ENCODE measurements at regions not wholly inside any gene's neighbourhood (a gene's known extent, or its start where the extent isn't known, plus 50 kb on each side); places are given as distances from the start of the nearest gene placed in this dataset.
A peak's percentile ranks its signal among the peaks of the same experiment; 100 is the strongest.

DNA sequence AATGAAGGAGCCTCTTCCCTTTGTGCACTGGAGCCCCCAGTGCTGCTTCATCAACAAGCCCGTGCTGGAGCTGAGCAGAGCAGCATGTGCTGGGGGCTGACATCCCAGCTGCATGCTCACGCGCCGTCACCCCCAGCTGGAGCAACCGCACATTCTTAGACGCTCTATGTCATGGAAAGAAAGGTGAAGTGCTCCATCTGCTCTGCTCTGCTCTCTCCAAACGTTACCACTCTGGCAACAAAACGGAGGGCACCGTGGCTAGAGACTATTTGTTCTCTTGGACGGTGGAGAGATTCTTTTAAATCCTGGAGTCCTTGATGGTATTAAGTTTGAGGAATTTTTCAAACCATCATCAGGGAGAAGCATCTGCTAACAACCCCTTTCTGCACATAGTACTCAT is 208.4 kb downstream of the C12orf75 start:
- no peak for DNase-seq

DNA sequence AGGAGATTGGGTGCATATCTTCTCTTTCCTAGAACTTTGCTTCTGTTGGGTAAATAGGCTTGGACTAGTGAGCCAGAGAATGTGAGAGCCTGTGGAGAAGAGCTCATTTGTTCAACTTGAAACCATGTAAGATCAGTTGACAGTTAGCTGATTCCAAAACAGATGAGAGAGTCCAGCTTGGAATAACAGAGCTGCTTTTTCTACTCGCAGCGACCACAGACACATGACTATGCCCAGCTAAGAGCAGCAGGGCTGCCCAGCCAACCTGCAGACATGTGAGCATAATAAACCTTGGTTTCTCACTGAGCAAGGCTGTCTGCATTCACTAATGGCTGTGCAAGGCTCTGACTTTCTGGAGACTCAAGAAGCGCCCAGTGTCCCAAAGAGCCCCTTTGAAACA is 209.2 kb downstream of the C12orf75 start:
- no peak for DNase-seq

DNA sequence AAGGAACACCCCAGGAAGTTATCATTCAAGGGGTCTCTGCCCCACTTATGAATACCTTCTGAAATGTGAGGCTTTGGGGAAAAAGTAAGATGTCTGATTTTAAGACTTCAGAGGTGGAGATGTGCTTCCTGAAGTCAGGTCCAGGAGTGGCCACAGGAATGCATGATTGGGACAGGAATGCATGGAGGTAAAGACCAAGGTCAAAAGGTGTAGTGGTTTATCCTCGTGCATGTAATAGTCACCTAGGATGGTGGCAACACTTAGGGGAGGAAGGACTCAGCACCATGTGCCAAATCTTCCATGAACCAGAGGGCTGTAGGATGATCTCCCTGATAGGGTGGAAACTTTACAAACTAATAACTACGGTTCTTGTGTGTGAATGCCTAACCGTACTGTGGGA is 217.3 kb downstream of the C12orf75 start:
- DNase-seq, result no peak

DNA sequence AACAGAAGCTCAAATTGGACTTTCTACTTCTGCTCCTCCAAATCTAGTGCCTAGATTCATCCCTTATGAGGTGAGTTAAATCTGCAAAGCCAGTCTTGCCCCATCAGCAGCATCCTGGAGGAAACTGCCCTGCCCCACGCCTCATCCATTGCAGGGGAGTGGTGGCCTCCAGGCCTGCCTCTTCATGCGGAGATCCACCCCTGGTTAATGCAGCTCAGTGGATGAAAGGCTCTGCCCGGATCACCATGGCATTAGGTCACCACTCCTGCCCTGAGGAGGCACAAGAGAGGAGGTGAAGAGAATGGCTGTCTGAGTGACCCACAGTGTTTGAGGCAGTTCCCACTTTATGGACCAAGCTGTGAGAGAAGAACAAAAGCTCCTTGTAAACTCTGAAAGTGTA is 218.1 kb downstream of the C12orf75 start:
- DNase-seq, result no peak

DNA sequence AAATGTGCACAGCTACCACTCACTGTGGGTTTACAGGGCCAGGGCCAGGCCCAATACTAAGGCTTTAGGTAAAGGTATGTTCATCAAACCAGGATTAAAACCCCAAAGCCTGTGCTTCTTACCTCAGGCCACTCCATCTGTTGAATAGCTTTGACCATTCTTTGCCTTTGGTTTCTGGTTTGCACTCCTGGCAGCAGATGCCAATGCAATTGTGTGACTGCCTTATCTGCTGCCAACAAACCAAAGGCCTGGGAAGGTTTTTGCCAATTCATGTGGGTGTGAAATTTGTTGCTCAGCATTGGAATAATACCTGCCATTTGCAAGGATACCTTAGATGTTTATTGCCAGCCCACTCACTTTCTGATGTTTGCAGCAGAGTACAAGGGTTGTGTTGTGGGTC is 221.6 kb downstream of the C12orf75 start:
- DNase-seq, result no peak

DNA sequence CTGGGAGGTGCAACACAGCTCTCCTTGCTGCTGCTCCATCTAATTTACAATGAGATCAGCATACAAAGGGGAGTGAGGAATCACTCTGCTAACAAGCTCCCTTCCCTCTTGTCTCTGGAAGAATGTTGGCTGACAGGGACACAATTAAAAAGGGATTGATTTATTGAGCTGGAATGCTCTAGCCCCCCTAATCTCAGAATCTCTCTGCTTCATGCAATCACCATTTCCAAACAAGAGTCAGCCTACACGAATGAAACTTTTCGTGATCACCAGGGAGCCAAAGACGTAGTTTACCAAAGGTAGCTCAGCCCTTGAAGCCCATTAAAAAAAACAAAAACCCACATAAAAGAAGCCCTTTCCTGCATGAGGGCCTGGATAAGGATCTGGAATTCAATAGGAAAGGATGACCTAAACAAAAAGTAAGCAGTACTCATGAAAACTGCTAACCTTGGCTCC is 223.8 kb downstream of the C12orf75 start:
- no peak for DNase-seq

DNA sequence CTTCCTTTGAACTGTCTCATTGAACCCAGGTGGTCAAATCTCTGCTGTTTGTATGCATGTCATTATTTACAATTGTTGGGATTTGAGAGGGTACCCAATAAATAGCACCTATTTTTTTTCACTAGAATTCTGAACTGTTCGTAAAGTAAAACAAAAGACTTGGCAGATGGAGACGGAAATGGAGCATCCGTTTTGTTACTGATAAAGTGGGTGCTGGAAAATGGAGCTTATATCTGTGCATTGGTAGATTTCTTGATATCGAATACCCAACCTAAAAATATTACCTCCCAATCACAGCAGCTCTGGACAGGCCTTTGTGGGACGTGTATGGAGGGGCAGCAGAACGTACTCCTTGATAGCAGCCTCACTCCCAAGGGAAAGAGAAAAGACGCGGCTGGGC is 224.4 kb downstream of the C12orf75 start:
- no peak for DNase-seq

DNA sequence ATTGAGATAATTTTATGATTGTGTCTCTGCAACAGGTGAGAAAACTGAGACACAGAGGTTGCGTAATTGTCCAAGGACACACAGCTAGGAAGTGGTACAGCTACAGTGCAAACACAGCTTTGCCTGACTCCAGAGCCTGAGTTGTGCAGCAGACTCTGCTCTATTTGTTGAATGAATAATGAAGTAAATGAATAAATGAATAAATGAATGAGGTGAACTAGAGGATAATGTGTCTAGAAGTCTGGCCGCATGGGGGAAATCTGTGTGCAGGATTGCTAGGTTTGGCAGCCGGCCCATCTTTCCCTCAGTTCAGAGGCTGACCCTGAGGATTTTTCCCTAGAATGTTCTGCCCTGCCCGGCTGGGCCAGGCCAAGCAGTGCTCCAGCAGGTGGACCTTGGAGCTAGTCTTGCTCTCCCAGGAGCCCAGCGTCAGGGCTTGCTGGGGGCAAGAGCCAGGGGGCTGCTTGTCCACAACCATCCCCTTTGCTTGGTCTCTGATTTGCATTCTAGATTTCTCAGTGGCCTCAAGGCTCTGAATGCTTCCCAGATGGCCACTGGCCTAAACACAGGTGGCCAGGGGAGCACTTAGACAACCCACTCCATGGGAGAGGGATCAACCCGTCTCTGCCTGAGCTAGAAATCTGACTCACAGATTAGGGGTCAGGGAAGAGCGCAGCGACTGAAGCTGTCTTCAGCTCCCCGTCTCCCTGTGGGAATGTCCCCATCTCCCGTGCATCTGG is 225.2 kb downstream of the C12orf75 start:
- DNase-seq, result no peak

DNA sequence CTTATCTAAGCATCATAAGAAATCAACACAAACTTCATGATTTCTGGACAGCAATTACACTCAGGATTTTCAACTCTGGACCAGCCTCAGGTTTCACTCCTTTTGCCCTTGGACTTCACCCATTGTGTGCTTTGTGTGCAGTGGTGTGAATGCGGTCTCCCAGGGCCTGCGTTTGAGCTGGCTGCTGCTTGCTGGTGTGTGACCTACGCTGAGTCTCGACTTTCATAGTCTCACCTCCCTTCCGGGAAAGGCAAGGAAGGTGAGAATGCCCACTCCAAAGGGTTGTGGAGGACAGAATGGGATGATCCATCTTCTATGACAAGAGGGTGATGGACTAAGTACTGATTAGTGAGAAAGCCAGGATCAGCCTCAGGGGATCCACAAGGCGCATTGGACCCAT is 228.8 kb downstream of the C12orf75 start:
- no peak for DNase-seq

DNA sequence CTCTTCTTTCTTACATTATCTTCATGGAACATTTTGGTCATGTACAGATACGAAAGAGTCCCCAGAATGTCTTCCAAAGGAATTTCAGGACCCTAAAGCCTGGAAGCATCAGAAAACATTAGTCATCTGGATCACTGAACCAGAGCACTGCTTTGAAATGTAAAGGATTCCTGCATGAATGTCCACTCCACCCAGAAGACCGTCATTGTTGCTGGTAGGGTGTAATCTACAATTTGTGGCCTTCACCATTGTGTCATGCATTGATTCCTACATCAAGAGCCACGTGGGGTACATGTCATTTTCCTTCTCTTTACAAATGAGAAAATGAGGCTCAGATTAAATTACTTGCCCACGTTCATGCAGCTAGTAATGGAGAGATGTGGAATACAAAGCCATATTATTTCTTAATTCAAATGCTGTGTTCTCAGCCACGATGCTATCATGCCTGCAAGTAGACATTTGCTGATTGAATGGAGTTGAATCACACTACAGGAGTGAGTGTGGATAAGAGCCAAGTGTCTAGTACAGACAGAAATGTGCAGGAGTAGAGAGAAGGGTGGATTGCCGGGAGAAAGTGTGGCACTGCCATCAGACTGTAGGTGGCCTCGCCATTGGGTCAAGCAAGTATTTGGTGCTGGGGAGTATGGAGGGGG is 231.2 kb downstream of the C12orf75 start:
- peak; percentile 70 for DNase-seq

DNA sequence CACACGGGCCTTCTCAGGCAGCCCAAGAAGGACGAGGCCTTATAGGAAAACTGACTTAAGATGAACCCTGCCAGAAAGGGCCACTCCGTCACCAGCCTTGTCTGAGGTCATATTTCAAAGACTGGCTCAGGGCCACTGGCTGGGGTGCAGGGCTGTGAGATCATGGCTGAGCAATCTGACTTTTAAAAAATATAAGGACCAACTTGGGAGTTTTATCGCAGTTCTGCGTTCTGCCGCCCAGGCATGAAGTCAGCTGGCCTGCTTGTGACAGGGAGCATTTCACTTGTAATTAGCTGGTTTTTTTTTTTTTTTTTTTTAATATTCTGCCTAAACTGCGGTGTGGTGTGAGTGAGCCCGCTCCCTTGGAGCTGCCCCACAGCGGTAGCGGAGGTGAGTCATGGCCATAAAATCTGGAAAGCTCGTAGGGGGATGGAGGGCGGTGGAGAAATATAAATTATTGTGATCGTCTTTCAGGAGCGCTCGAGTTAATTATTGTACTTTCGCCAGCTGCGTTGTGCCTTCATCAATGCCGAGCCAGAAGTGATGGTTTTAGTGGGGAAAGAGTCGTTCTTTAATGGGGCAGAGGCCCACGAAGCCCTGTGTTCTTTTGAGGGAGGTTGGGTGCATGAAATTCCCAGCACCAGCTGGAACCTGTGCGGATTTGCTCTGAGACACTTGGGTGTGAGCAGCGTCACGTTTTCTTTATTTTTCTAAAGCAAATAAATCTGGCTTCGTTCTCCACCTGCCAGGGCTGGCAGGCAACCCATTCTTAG is 231.9 kb downstream of the C12orf75 start:
- DNase-seq, result peak; percentile 71

DNA sequence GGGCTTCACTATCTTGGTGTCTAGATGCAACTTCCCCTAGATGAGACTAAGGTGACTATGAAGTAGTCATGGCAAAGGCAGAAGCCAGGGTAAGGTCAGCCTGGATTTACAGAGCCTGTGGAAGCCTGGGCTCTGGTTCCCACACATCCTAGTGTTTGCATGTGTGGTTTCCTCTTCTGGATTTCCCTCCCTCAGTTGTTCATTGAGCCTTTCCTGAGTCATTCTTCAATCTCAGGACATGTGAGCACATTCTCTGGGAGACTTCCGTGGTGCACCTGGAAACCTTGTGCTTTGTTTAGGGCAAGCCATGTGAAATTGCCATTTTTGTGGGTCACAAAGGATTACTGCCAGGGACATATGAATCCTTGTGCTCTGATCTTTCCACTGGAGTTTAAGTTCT is 236.6 kb downstream of the C12orf75 start:
- no peak for DNase-seq

DNA sequence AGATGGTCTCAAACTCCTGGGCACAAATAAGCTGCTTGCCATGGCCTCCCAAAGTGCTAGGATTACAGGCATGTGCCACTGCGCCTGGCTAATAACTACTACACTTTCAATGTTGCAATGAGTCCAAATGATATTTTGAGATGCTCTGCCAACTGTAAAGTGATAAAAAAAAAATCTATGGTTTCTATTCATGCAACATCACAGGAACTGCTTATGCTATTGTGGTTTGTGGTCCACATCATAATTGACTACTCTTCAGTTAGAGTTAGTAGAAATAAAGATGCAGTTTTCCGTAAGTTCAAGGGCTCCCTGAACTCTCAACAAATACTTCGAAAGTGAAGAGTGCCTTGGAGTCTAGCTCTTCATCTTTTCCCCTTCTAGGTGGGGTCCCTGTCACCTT is 239.4 kb downstream of the C12orf75 start:
- DNase-seq, result peak; percentile 47

DNA sequence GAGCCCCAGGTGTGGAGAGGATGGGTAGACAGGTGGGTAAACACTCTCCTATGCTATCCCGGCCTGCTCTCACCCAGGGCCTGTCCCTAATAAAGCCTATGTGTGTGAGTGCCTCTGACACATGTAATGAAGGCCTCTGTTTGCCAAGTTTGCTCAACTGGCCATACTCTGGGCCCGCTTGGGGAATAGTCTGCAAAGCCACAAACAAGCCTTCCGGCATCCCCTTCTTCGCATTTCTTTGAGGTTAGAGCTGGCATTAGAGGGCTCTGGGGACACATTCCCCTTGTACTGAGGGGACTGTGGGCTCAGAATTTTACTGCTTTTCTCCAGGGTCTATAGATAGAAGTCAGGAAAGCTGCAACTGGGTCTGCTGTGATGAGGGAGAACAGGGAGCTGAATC is 240.5 kb downstream of the C12orf75 start:
- DNase-seq, result no peak

DNA sequence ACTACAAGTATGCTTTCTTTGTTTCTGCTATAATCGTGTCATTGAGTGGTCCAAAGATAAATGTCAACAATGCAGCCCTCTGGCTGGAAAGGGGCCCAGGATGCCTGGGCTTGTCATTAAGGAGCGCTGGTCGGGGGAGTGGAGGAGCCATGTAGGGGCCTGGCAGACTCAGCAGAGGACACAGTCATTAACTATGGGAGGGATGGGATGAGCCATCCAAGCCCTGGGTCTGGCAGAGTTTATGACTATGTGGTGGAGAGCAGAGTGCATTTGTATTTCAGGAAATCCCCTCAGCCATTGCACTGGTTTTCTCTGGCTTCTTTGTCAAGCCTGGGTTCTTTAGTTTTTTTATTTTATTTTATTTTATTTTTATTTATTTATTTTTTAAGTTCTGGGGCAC is 243.1 kb downstream of the C12orf75 start:
- no peak for DNase-seq

DNA sequence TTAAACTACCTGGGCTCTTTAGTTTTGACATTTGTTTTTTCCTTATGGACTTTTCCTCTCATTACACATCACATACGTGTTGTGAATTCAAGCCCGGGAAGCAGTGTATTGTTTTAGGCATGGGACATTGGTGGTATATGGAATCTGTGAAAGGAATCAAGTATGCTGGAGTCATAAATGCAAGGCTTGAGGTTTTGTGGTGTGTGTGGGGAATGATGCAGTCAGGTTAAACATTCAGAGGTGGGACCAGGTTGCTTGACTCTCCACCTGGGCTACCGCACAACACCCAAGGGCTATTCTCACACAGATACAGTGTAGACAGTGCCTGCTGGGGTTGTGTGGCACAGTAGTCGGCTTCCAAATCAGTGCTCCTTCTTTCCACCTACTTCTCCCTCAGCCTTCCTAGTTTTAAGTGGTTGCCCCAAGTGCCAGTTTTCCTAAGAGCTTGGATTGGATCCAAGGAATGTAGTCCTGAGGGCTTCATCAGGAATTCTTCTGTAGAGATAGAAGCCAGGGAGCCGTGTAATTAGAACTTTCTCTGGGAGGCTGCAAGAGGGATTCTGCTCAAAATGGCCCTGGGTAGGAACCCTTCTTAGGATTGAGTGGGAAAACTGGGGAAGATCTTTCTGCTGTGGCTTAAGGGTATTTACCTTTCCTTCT is 243.7 kb downstream of the C12orf75 start:
- DNase-seq, result no peak

DNA sequence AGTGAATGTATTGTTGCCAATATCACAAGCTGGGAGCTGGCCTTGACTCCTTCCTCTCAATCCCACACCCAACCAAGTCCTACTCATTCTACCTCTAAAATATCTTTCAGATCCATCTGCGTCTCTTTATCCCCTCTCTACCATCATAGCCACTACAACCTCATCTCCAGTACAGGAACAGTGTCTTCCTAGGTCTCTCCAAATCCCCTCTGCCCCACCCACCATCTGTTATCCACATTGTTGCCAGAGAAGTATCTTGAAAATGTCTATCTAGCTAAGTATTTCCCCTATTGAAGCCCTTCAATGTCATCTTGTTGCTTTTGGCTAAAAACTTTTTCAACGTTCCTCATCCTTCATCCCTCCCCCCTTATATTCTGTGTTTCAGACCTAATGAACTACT is 244.7 kb downstream of the C12orf75 start:
- DNase-seq, result no peak

DNA sequence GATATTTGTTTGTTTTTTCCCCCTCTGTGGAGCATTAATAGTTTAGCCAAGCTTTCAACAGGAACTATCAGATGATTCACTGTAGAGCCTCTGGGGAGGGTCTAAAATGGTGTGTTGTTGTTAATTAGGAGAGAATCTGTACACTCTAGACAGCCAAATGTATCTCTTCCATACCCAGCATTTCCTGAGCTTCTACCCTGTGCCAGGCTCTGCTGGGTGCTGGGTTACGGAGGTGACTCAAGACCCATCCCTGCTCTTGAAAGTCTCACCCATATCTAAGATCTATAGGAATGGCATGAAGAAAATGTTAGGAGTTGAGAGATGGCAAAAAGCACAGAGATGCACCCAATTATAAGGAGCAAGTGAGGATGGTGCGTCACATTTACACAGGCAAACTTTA is 245.8 kb downstream of the C12orf75 start:
- DNase-seq, result no peak

DNA sequence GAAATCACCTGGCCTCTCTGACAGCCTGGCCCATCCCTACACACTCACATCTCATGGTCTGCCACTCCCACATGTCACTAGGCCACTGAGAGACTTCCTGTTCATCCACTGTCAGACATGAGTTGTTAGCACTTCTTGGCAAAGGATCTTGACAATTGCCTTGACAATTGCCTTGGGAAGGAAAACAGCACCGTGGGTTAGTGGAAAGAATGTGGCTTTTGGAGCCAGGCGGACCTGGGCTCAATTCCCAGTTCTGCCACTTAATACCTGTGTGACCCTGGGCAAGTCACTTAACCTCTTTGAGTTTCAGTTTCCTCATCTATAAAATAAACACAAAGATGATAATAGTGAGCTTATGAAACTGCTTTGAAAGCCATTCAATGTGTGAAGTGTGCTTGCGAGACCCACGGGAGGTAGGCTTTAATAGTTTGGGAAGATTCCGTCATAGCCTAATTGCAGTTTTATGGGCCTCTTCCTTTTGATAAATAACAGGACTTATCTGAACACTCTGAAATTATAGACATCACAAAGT is 250.4 kb downstream of the C12orf75 start:
- peak; percentile 10 for DNase-seq

DNA sequence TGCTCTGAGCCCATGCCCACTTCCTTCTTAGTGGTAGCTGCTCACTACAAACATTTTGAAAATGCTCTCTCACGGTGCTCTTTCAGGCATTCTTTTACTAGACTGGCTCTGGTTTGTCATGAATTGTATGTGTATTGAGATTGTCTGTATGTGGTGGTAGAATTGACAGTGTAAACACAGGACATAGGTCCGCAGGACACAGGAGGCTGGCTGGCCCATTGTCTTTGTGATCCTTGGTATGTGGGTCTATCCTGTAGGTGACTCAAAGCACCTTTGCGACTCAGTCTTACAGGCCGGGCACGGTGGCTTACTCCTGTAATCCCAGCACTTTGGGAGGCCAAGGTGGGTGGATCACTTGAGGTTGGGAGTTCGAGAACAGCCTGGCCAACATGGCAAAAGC is 250.9 kb downstream of the C12orf75 start:
- DNase-seq, result no peak

DNA sequence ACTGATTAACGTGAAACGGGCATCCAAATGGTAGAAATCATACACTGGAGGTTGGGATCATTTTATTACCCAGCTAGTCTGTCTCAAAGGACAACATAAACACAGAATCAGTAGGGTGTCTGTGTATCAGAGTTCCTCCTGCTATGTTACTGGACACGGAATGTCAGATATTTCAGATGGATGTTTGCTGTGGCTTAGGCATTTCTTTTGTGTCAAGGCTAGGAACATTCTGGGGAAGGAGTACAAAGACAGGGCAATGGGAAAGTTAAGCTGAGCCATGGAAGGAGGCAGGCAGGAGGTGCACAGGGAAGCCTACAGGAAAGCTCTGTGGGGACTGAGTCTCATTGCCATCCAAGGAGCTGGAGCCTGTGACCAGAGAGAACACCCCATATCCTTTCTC is 254.6 kb downstream of the C12orf75 start:
- no peak for DNase-seq

DNA sequence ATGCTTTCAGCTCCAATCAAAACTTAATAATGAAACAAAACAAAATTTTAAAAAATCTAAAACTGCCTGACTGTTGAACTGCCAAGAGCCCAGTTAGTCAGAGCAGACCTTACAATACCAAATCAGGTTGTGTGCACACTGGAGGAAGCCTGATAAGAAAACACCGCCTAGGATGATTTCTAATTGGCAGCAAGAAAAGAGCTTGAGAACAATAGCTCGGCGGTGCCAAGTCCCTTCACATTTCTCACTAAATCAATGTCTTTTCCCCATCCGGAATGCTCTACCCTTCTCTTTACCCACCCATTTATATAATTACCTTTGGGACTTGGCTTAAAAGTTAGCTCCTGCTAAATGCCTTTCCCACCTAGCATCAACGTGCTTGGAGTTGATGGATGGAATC is 256.7 kb downstream of the C12orf75 start:
- no peak for DNase-seq

DNA sequence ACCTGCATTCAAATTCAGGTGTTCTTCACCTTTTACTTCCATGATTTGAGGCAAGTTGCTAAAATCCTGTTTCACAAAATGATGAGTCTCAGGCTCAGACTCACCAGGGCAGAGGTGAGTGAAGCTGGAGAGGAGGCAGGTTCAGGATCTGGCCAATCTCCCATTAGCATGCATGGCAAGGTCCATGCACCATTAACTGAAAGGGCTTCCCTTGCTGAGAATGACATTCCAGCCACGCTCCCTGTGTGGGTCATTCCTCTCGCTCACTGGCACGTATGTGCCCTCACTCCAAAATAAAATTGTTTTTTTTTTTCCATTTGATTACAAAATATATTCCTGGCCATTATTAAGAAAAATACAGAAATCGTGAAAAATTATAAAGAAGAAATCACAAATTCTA is 257.6 kb downstream of the C12orf75 start:
- no peak for DNase-seq
